GM19328 (cell line): ENCODE measurements at regions not wholly inside any gene's neighbourhood (a gene's known extent, or its start where the extent isn't known, plus 50 kb on each side); places are given as distances from the start of the nearest gene placed in this dataset.
A peak's percentile ranks its signal among the peaks of the same experiment; 100 is the strongest.
"Not testable (repeated sequence)": the region's sequence is repeated elsewhere in the genome, so short reads cannot be mapped to it uniquely, and the experiment has no call there.

ENCODE experiments used
- ATAC-seq: cut with Tn5 transposase; IDR thresholded peaks from one replicate; pipeline ENCODE4 v1.9.1; 2021; ENCODE audit warnings: mild to moderate bottlenecking, moderate library complexity; ENCODE audit not compliant: unreplicated experiment

- no peak for ATAC-seq
These were observed 115.9 kb downstream of the ATPSCKMT start for GRCh38 chr5:10133830-10134229.

- no peak for ATAC-seq
These were observed 118.8 kb downstream of the ATPSCKMT start for GRCh38 chr5:10130881-10131280.

- no peak for ATAC-seq
These were observed 122.8 kb downstream of the ATPSCKMT start for GRCh38 chr5:10126900-10127299.

- no peak for ATAC-seq
These were observed 124.6 kb downstream of the ATPSCKMT start for GRCh38 chr5:10125116-10125515.

- no peak for ATAC-seq
These were observed 125.4 kb downstream of the ATPSCKMT start for GRCh38 chr5:10124287-10124686.

- no peak for ATAC-seq
These were observed 126.3 kb downstream of the ATPSCKMT start for GRCh38 chr5:10123254-10123989.

GRCh38 chr5:10122076-10122726 is 127.5 kb downstream of the ATPSCKMT start:
- no peak for ATAC-seq

GRCh38 chr5:10120934-10121333 is 128.8 kb downstream of the ATPSCKMT start:
- no peak for ATAC-seq

- no peak for ATAC-seq
These were observed 131.5 kb downstream of the ATPSCKMT start for GRCh38 chr5:10118150-10118549.

- ATAC-seq, result no peak
These were observed 133.1 kb downstream of the ATPSCKMT start for GRCh38 chr5:10116594-10116993.

- no peak for ATAC-seq
These were observed 134.0 kb downstream of the ATPSCKMT start for GRCh38 chr5:10115669-10116068.

- peak; percentile 55 for ATAC-seq
These were observed 138.1 kb downstream of the ATPSCKMT start for GRCh38 chr5:10111571-10111970.

- no peak for ATAC-seq
These were observed 139.5 kb downstream of the ATPSCKMT start for GRCh38 chr5:10110228-10110627.

- ATAC-seq, result no peak
These were observed 140.4 kb downstream of the ATPSCKMT start for GRCh38 chr5:10109299-10109698.

- no peak for ATAC-seq
These were observed 142.9 kb downstream of the ATPSCKMT start for GRCh38 chr5:10106806-10107205.

GRCh38 chr5:10106285-10106684 is 143.4 kb downstream of the ATPSCKMT start:
- ATAC-seq, result no peak

- no peak for ATAC-seq
These were observed 146.8 kb downstream of the ATPSCKMT start for GRCh38 chr5:10102706-10103497.

GRCh38 chr5:10102235-10102634 is 147.5 kb downstream of the ATPSCKMT start:
- not testable (repeated sequence) for ATAC-seq

- ATAC-seq, result no peak
These were observed 150.1 kb downstream of the ATPSCKMT start for GRCh38 chr5:10099548-10099947.

- ATAC-seq, result no peak
These were observed 158.0 kb downstream of the ATPSCKMT start for GRCh38 chr5:10091701-10092100.

- ATAC-seq, result no peak
These were observed 159.6 kb downstream of the ATPSCKMT start for GRCh38 chr5:10090074-10090473.

GRCh38 chr5:10085185-10085584 is 164.5 kb downstream of the ATPSCKMT start:
- ATAC-seq, result no peak
